B cell (primary cell): ENCODE measurements at regions not wholly inside any gene's neighbourhood (a gene's known extent, or its start where the extent isn't known, plus 50 kb on each side); places are given as distances from the start of the nearest gene placed in this dataset.

Source experiments
- ATAC-seq: fragments of 200-7000 bp; cut with Tn5 transposase; one replicate; pipeline ENCODE4 v1.10.0; 2021; ENCODE audit warnings: low read depth, mild to moderate bottlenecking, moderate number of reproducible peaks, moderate library complexity
- CTCF ChIA-PET: fragments of 350-600 bp; sonication (Branson Sonifier 250); formaldehyde crosslinking; loops from one replicate; lab custom pipeline; 2021; ENCODE audit warnings: antibody characterized with exemption, inconsistent platforms; lab: Charles Lee
- POLR2A ChIA-PET: fragments of 350-600 bp; sonication (Branson Sonifier 250); formaldehyde crosslinking; loops from one replicate; lab custom pipeline; 2021; ENCODE audit warnings: antibody characterized with exemption; lab: Charles Lee
- DNase-seq: peaks from one replicate; pipeline ENCODE4 v3.0.0; 2013
- H2AFZ ChIP-seq: 2 replicates; pipeline ENCODE4 v1.6.1; 2012; ENCODE audit warnings: mild to moderate bottlenecking, low read depth, low read length; ENCODE audit not compliant: insufficient read depth, poor library complexity, severe bottlenecking
- H3K27ac ChIP-seq, 2 donors: 1 replicate in 1 of 2; 2 replicates in 1 of 2; pipeline ENCODE4 v1.5.1; 2012 to 2013; ENCODE audit warnings: low read length in 2 of 2, mild to moderate bottlenecking in 2 of 2, moderate library complexity in 1 of 2
- H3K27me3 ChIP-seq, 4 experiments: fragments of 200-600 bp in 1 of 4; sonication (generic) in 1 of 4; replicated peaks in 1 of 4; 1 replicate in 2 of 4; 2 replicates in 2 of 4; pipeline versions ENCODE4 v1.6.1 to v1.7.0; 2013 to 2016; ENCODE audit warnings: low read length in 3 of 4, mild to moderate bottlenecking in 2 of 4, mixed read lengths in 1 of 4, moderate library complexity in 1 of 4; ENCODE audit not compliant: insufficient read depth in 4 of 4, control insufficient read depth in 3 of 4; ENCODE audit errors: control extremely low read depth in 1 of 4
- H3K36me3 ChIP-seq, 2 experiments: replicated peaks in 1 of 2; 1 replicate in 1 of 2; 2 replicates in 1 of 2; pipeline versions ENCODE4 v1.6.1 to v1.7.1; 2013; ENCODE audit warnings: low read length in 1 of 2; ENCODE audit not compliant: insufficient read depth in 2 of 2, control insufficient read depth in 1 of 2; ENCODE audit errors: control extremely low read depth in 1 of 2, extremely low read depth in 1 of 2
- H3K4me1 ChIP-seq, 2 donors: fragments of 200-600 bp in 1 of 2; sonication (generic) in 1 of 2; 1 replicate in 1 of 2; 2 replicates in 1 of 2; pipeline versions ENCODE4 v1.5.1 to v1.6.1; 2013 to 2017; ENCODE audit warnings: low read length in 2 of 2; ENCODE audit not compliant: control insufficient read depth in 2 of 2, insufficient read depth in 2 of 2
- H3K4me2 ChIP-seq: replicated peaks from 2 replicates; pipeline ENCODE3; 2012; ENCODE audit warnings: mild to moderate bottlenecking, low read depth, low read length; ENCODE audit not compliant: poor library complexity, severe bottlenecking
- H3K4me3 ChIP-seq, 5 experiments: fragments of 200-600 bp in 1 of 5; sonication (generic) in 1 of 5; 1 replicate in 3 of 5; 2 replicates in 2 of 5; pipeline versions ENCODE4 v1.5.1 to v1.7.0; 2011 to 2016; ENCODE audit warnings: low read length in 4 of 5, mild to moderate bottlenecking in 4 of 5, low read depth in 2 of 5, control low read depth in 1 of 5, moderate library complexity in 1 of 5; ENCODE audit not compliant: insufficient read depth in 1 of 5; ENCODE audit errors: control extremely low read depth in 1 of 5, extremely low read depth in 1 of 5
- H3K79me2 ChIP-seq: fragments of 200-600 bp; sonication (generic); one replicate; pipeline ENCODE4 v1.6.0; 2016; ENCODE audit warnings: low read length; ENCODE audit not compliant: control insufficient read depth, insufficient read depth
- H3K9ac ChIP-seq: fragments of 200-600 bp; sonication (generic); 2 replicates; pipeline ENCODE4 v1.6.1; 2017; ENCODE audit warnings: mild to moderate bottlenecking, low read length, moderate library complexity
- H3K9me3 ChIP-seq, 3 donors: one replicate each; pipeline versions ENCODE4 v1.6.1 to v1.7.1; 2013; ENCODE audit warnings: low read length in 2 of 3; ENCODE audit not compliant: control insufficient read depth in 2 of 3, insufficient read depth in 1 of 3; ENCODE audit errors: control extremely low read depth in 1 of 3
- H4K20me1 ChIP-seq: 2 replicates; pipeline ENCODE4 v1.6.0; 2012; ENCODE audit warnings: mild to moderate bottlenecking, low read length; ENCODE audit not compliant: insufficient read depth, control insufficient read depth, poor library complexity, severe bottlenecking
- H3K27ac Mint-ChIP-seq: one replicate; pipeline ENCODE4 v1.8.0; 2021; ENCODE audit warnings: mixed read lengths
- H3K27me3 Mint-ChIP-seq: one replicate; pipeline ENCODE4 v1.8.0; 2021; ENCODE audit warnings: mixed read lengths
- H3K4me1 Mint-ChIP-seq: one replicate; pipeline ENCODE4 v1.8.0; 2021; ENCODE audit warnings: mixed read lengths
- H3K4me3 Mint-ChIP-seq: one replicate; pipeline ENCODE4 v1.8.0; 2021; ENCODE audit warnings: mixed read lengths
- H3K9me3 Mint-ChIP-seq: one replicate; pipeline ENCODE4 v1.8.0; 2022; ENCODE audit warnings: mixed read lengths; ENCODE audit not compliant: insufficient read depth
- CTCF ChIP-seq: fragments of 200-600 bp; IDR thresholded peaks from one replicate; pipeline ENCODE4 v1.8.0; 2022; ENCODE audit warnings: antibody characterized with exemption, mild to moderate bottlenecking
- EZH2 ChIP-seq: IDR thresholded peaks from 2 replicates; pipeline ENCODE4 v1.6.1; 2012; ENCODE audit warnings: borderline replicate concordance, low read depth, mild to moderate bottlenecking, moderate library complexity, low read length; ENCODE audit not compliant: insufficient read depth, poor library complexity, severe bottlenecking
- WGBS: methylation state at CpG from one replicate; pipeline ENCODE4 v1.1.5; 2013; ENCODE audit warnings: missing lambda C conversion rate; ENCODE audit not compliant: insufficient coverage; 5-methylcytosine and 5-hydroxymethylcytosine counted together
- intact Hi-C: fragments of 100-400 bp; cut with micrococcal nuclease; formaldehyde crosslinking; loops from one replicate; pipeline ENCODE4 v1.10.0; 2022

GRCh38 chr6:90997076-90997475 lies 410.2 kb upstream of the MAP3K7 start:
- Histone ChIP-seq H3K9ac (no peak overlapping the region), H2AFZ (no peak overlapping the region), H3K9me3 (no peaks in the 10 kb centered on the region), H3K4me1 (no peaks in the 10 kb centered on the region), H3K36me3 (no peaks in the 10 kb centered on the region), H3K4me3 (no peak overlapping the region), H3K4me2 (no peak overlapping the region), H3K27me3 (no peaks in the 10 kb centered on the region), H3K79me2 (no peaks in the 10 kb centered on the region), H3K27ac (no peak overlapping the region), H4K20me1 (no peaks in the 10 kb centered on the region)
- ATAC-seq (no peak), DNase-seq (no peak)
- CTCF ChIA-PET = no interaction called here
- H3K9me3 Mint-ChIP-seq = no peaks in the 10 kb centered on the region
- WGBS = no CpG with 5 or more reads among the region's 4 CpGs
- H3K27me3 Mint-ChIP-seq = no peaks in the 10 kb centered on the region
- TF ChIP-seq EZH2 = no peak
- no peak for TF ChIP-seq CTCF
- H3K27ac Mint-ChIP-seq = no peak overlapping the region
- H3K4me1 Mint-ChIP-seq = no peaks in the 10 kb centered on the region
- intact Hi-C loops = no loop called here
- POLR2A ChIA-PET = no interaction called here
- H3K4me3 Mint-ChIP-seq = no peak overlapping the region

GRCh38 chr6:90993770-90994169 lies 406.9 kb upstream of the MAP3K7 start:
- H3K27me3 Mint-ChIP-seq = no peaks in the 10 kb centered on the region
- no peak overlapping the region for H3K4me2 ChIP-seq
- no peak overlapping the region for H3K9ac ChIP-seq
- no peaks in the 10 kb centered on the region for H3K36me3 ChIP-seq
- H3K4me1 ChIP-seq = no peaks in the 10 kb centered on the region
- H3K4me3 ChIP-seq = no peak overlapping the region
- 100% methylated on average over 2 of the region's 3 CpGs for WGBS
- POLR2A ChIA-PET = no interaction called here
- no peak overlapping the region for H3K4me3 Mint-ChIP-seq
- intact Hi-C loops = no loop called here
- no peak overlapping the region for H3K27ac ChIP-seq
- no peaks in the 10 kb centered on the region for H3K9me3 ChIP-seq
- H3K79me2 ChIP-seq = no peaks in the 10 kb centered on the region
- H3K9me3 Mint-ChIP-seq = no peaks in the 10 kb centered on the region
- CTCF ChIA-PET = no interaction called here
- H3K27ac Mint-ChIP-seq = no peak overlapping the region
- H2AFZ ChIP-seq = no peak overlapping the region
- no peak for TF ChIP-seq EZH2
- no peak for TF ChIP-seq CTCF
- no peaks in the 10 kb centered on the region for H3K27me3 ChIP-seq
- no peak for DNase-seq
- H3K4me1 Mint-ChIP-seq = no peaks in the 10 kb centered on the region
- ATAC-seq = no peak
- no peaks in the 10 kb centered on the region for H4K20me1 ChIP-seq
